HEK293T (cell line): ENCODE measurements at regions not wholly inside any gene's neighbourhood (a gene's known extent, or its start where the extent isn't known, plus 50 kb on each side); places are given as distances from the start of the nearest gene placed in this dataset.

ENCODE experiments used
- FOXA1 ChIP-seq: fragments of 450-650 bp; IDR thresholded peaks from 2 replicates; pipeline ENCODE4 v1.6.1; 2016; ENCODE audit warnings: mild to moderate bottlenecking
- FOXM1 ChIP-seq: fragments of 450-650 bp; IDR thresholded peaks from 2 replicates; pipeline ENCODE4 v1.6.1; 2017; ENCODE audit warnings: mild to moderate bottlenecking, borderline replicate concordance
- L3MBTL2 ChIP-seq: fragments of 450-650 bp; conservative IDR thresholded peaks from 2 replicates; pipeline ENCODE4 v1.6.1; 2016; ENCODE audit warnings: mild to moderate bottlenecking
- LEF1 ChIP-seq: fragments of 450-650 bp; IDR thresholded peaks from 2 replicates; pipeline ENCODE4 v1.6.1; 2017; ENCODE audit warnings: mild to moderate bottlenecking, borderline replicate concordance
- NFRKB ChIP-seq: fragments of 450-650 bp; IDR thresholded peaks from 2 replicates; pipeline ENCODE4 v1.6.1; 2016; ENCODE audit warnings: mild to moderate bottlenecking, moderate library complexity
- SP1 ChIP-seq: fragments of 450-650 bp; IDR thresholded peaks from 2 replicates; pipeline ENCODE4 v1.6.1; 2017
- TARDBP ChIP-seq: fragments of 450-650 bp; IDR thresholded peaks from 2 replicates; pipeline ENCODE4 v1.6.1; 2016
- ZNF384 ChIP-seq: fragments of 450-650 bp; IDR thresholded peaks from 2 replicates; pipeline ENCODE4 v1.6.1; 2016

GRCh38 chr7:109945820-109946518 is 1145.0 kb upstream of the LRRN3 start:
- TF ChIP-seq LEF1 (no peak), FOXA1 (no peak), NFRKB (no peak), TARDBP (no peak), L3MBTL2 (no peak), FOXM1 (no peak), ZNF384 (no peak), SP1 (no peak)
